ENCODE measurements at regions not wholly inside any gene's neighbourhood (a gene's known extent, or its start where the extent isn't known, plus 50 kb on each side); places are given as distances from the start of the nearest gene placed in this dataset.
"Not testable (repeated sequence)": the region's sequence is repeated elsewhere in the genome, so short reads cannot be mapped to it uniquely, and the experiment has no call there.

GRCh38 chr3:159038405-159038804 lies 236.6 kb downstream of the MFSD1 start:
- TF ChIP-seq CTCF (IDR thresholded peaks at IDR 0.05) = no peak
- no peak overlapping the region for H3K9ac ChIP-seq (ENCODE audit: low read depth in 2 of 2, low read length in 2 of 2)
- intact Hi-C loops (cut with DNase I) = no loop called here
- DNase-seq = no peak
- no peaks in the 10 kb centered on the region for H3K27me3 ChIP-seq
- H3K27ac ChIP-seq = no peak overlapping the region
- no peaks in the 10 kb centered on the region for H3K36me3 ChIP-seq
- H3K9me3 ChIP-seq = no peaks in the 10 kb centered on the region
- no peaks in the 10 kb centered on the region for H3K4me1 ChIP-seq
- no peak overlapping the region for H3K4me3 ChIP-seq

DNA sequence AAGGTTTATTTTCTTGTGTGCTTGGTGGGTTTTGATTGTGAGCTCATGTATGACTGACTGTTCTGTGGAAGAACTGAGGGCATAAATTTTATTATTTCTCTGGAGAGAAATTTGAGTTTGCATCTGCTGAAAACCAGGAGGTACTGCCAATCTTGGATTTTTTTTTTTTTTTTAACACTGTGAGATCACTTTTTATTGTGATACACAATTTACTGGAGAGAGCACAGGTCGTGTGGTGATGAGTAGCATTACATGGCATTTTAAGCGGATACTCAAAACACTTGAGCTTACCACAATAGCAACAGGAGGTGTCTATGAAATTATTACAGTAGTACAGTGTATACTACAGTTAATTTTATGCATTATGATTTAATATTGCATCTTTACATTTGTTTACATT lies 237.4 kb downstream of the MFSD1 start:
- no peak for DNase-seq
- H3K4me3 ChIP-seq = no peak overlapping the region
- H3K4me1 ChIP-seq = no peaks in the 10 kb centered on the region
- no peaks in the 10 kb centered on the region for H3K36me3 ChIP-seq
- H3K9me3 ChIP-seq = no peaks in the 10 kb centered on the region
- H3K27ac ChIP-seq = no peak overlapping the region
- intact Hi-C loops (cut with DNase I) = no loop called here
- TF ChIP-seq CTCF (IDR thresholded peaks at IDR 0.05) = no peak
- H3K27me3 ChIP-seq = no peaks in the 10 kb centered on the region
- H3K9ac ChIP-seq (ENCODE audit: low read depth in 2 of 2, low read length in 2 of 2) = no peak overlapping the region

DNA sequence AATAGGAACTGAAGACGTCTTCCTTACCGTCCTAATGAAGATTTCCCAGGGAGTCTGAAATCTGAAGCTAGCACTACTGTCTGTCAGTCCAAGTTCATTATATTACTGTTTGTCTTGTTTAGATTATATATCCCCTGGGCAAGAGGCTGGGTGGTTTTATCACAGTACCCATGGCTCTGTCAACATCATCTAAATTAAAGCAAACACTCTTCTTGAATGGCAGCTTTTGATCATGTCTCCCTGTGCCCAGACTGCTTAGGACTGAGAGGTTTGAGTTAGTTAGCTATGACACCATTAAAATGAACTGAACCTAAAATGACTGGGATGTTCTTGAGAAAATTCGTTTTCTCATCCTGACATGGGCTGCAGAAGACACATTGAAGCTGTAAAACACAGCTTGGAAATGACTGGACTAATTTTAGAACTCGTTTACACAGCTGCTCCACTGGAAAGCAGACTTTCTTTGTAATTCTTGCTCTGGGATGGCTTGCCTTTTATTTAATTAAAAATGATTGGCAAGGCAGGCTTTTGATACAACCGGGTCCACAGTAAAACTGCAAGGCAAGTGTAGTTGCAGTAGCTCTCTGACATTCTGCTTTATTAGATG lies 243.5 kb downstream of the MFSD1 start:
- intact Hi-C loops (cut with DNase I) = no loop called here
- H3K4me3 ChIP-seq = no peak overlapping the region
- no peak overlapping the region for H3K27ac ChIP-seq
- no peaks in the 10 kb centered on the region for H3K27me3 ChIP-seq
- DNase-seq = no peak
- no peaks in the 10 kb centered on the region for H3K36me3 ChIP-seq
- H3K9ac ChIP-seq (ENCODE audit: low read depth in 2 of 2, low read length in 2 of 2) = no peak overlapping the region
- no peak for TF ChIP-seq CTCF (IDR thresholded peaks at IDR 0.05)
- H3K9me3 ChIP-seq = no peaks in the 10 kb centered on the region
- no peaks in the 10 kb centered on the region for H3K4me1 ChIP-seq

- H3K4me1 ChIP-seq = no peaks in the 10 kb centered on the region
- TF ChIP-seq CTCF (IDR thresholded peaks at IDR 0.05) = no peak
- DNase-seq = no peak
- H3K9me3 ChIP-seq = no peaks in the 10 kb centered on the region
- H3K27me3 ChIP-seq = no peaks in the 10 kb centered on the region
- H3K27ac ChIP-seq = no peak overlapping the region
- H3K36me3 ChIP-seq = no peaks in the 10 kb centered on the region
- H3K4me3 ChIP-seq = no peak overlapping the region
- H3K9ac ChIP-seq (ENCODE audit: low read depth in 2 of 2, low read length in 2 of 2) = no peak overlapping the region
- intact Hi-C loops (cut with DNase I) = no loop called here
These were observed 245.5 kb downstream of the MFSD1 start for GRCh38 chr3:159047361-159047760.

DNA sequence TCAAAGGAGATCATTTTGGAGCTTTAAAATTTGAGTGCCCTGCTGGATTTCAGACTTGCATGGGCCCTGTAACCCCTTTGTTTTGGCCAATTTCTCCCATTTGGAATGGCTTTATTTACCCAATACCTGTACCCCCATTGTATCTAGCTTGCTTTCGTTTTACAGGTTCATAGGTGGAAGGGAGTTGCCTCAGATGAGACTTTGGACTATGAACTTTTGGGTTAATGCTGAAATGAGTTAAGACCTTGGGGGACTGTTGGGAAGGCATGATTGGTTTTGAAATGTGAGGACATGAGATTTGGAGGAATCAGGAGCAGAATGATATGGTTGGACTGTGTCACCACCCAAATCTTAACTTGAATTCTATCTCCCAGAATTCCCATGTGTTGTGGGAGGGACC lies 250.6 kb downstream of the MFSD1 start:
- H3K27ac ChIP-seq; intact Hi-C loops (cut with DNase I); DNase-seq; H3K9ac ChIP-seq (ENCODE audit: low read depth in 2 of 2, low read length in 2 of 2); H3K4me1 ChIP-seq; H3K27me3 ChIP-seq; H3K4me3 ChIP-seq; H3K36me3 ChIP-seq; H3K9me3 ChIP-seq: not testable (repeated sequence)

DNA sequence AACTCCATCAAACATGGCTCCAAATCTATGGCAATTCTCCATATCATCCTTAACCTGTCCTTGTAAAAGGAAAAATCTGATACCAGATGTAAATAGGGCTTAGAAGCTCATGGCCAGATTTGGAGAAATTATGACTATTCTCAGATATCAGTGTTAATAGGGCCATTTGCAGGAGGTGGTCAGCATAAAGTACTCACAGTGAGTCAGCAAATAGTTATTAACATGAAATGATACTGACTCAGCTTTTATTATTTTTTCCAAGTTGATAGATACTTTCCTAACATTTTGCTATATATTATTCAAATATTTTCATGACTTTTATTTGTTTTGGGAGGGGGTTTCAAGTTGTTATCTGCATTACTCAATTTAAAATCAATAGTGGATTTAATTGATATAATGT lies 255.8 kb downstream of the MFSD1 start:
- Histone ChIP-seq H3K27me3 (no peaks in the 10 kb centered on the region), H3K9ac (ENCODE audit: low read depth in 2 of 2, low read length in 2 of 2) (no peak overlapping the region), H3K27ac (no peak overlapping the region), H3K4me3 (no peak overlapping the region), H3K9me3 (no peaks in the 10 kb centered on the region), H3K4me1 (no peaks in the 10 kb centered on the region), H3K36me3 (no peaks in the 10 kb centered on the region)
- TF ChIP-seq CTCF (IDR thresholded peaks at IDR 0.05) = no peak
- DNase-seq = no peak
- intact Hi-C loops (cut with DNase I) = no loop called here

Data from colonic mucosa (tissue), 4 donors.